ENCODE measurements at regions not wholly inside any gene's neighbourhood (a gene's known extent, or its start where the extent isn't known, plus 50 kb on each side); places are given as distances from the start of the nearest gene placed in this dataset.

- TF ChIP-seq ZNF274 (IDR thresholded peaks at IDR 0.05; ENCODE audit: low read depth, low read length), result no peak
- no peak for TF ChIP-seq YY1 (IDR thresholded peaks at IDR 0.05; ENCODE audit: insufficient read depth, insufficient read length)
- TF ChIP-seq SUZ12 (IDR thresholded peaks at IDR 0.05; ENCODE audit: extremely low read depth, insufficient read depth, insufficient read length), result no peak
Observed at GRCh38 chr20:23179766-23180403, 93.8 kb upstream of the CD93 start.
